Right ventricle myocardium inferior (tissue), 1 donor: ENCODE measurements at regions not wholly inside any gene's neighbourhood (a gene's known extent, or its start where the extent isn't known, plus 50 kb on each side); places are given as distances from the start of the nearest gene placed in this dataset.
"Not testable (repeated sequence)": the region's sequence is repeated elsewhere in the genome, so short reads cannot be mapped to it uniquely, and the experiment has no call there.

ENCODE experiments used
- ATAC-seq: fragments of 200-7000 bp; cut with Tn5 transposase; one replicate; pipeline ENCODE4 v1.9.1; 2020; ENCODE audit warnings: mild to moderate bottlenecking, moderate library complexity
- DNase-seq: peaks from one replicate; pipeline ENCODE4 v3.0.0; 2021; ENCODE audit errors: missing footprints
- intact Hi-C: fragments of 100-400 bp; cut with DNase I; formaldehyde crosslinking; loops from one replicate; pipeline ENCODE4 v1.11.0; 2022
- donor health status: DM: no; HTN: yes; CAD: no; lungs with severe emphysema.

DNA sequence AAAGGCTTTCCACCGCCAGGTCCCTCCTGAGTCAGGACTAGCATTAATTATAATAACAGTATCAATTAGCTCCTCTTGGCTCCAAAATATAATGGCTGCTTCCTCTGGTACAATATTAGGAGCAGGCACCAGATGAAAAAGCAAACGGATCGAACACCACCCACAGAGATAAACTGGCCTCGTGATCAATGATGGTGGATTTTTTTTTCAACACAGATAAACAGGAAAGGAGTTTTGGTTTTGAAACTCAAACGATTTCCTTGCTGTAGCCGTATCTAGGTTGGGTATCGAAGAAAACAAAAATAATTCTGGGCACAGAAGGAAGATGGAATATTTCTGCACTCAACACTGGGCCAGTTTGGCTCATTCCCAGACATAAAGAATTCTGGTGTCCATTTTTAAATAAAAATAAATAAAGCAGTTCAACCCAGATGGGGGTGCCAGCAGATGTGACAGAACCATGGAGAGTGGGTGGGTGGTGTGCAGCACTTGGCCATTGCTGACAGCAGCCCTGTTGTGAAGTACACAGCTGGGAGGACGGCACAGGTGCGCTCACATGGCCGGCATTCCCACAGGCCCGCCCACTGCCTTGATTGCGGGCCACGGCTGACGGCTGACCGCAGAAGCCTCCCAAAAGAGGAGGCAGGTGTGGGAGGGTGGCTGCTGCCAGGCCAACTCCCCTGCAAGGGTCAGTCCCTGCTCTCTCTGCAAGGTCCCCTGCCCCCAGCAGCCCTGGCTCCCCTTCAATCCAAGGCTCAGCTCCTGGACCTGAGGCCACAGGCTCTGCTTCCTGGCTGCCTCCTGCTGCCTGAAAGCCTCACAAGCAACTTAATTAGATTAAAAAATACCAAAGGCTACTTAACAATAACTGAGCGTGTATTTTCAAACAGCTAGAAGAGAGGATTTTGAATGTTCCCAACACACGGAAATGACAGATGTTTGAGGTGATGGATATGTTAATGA lies 351.9 kb upstream of the ID2 start:
- DNase-seq (no peak), ATAC-seq (no peak)
- intact Hi-C loops, result no loop called here

DNA sequence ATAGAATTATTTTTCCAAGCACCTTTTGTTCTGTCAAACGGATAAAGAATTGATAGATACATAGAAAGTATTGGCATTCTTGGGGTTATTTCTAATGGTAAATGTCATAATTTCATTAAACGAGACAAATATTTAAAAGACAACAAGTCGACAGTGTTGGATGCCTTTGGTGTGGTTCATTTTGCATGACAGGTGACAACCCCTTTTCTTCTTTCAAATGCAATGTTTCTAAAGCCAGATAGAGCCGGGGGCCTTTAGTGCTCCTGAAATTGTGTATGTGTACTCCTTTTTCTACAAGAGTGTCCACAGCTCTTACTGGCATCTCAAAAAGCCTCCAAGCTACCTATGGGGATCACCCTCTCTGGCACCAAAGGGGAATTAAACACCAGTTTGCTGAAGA lies 350.8 kb upstream of the ID2 start:
- no peak for DNase-seq
- intact Hi-C loops, result no loop called here

DNA sequence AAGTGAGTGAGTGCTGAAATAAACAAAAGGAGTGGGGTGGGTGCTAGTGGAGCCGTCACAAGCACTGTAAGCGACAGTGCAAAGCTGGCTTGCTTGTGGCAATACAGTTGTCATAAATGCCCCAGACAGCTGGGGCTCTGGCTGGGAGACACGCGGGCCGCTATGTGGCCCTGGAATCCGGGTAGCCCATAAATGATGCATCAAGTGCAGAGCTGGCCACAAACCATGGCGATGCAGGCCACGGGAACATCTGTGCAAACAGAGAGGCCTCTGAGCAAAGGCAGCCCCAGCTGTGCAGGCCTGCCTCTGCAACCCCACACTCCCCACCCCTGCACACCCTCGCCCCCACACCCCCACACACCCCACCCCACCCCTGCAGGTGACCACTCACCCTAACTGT lies 349.2 kb upstream of the ID2 start:
- DNase-seq (no peak), ATAC-seq (no peak)
- intact Hi-C loops, result no loop called here

More for the DNA sequence above, 350.8 kb upstream of the ID2 start:
- ATAC-seq, result no peak

DNA sequence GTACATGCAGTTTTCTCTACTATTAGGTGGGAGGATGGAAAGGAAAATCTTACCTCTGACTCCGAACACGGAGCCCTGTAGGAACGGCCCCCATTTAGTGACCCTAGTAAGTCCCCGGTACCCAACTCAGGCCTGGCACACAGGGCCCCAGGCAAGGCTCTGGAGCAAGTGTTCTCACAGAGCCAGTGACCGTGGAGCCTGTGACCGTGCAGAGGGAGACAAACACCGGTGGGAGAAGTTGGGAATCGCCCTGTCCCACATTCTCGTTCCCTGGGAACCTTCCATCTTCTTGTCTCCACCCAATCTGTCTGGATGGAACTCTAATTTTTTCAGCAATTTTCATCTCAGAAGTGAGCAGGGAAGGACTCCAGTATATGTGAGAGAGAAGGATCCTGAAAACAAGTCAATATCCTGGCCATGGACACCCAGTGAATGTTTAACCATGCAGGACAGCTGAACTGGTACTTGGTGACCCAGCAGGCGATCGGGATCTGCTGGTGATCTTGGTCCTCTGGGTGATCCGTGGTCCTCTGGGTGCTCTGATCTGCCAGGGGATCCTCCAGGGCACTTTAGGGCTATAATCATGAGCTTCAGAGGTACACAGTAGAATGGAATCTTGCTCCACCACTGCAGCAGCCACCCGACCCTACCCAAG lies 348.6 kb upstream of the ID2 start:
- DNase-seq (no peak), ATAC-seq (no peak)
- intact Hi-C loops, result no loop called here

DNA sequence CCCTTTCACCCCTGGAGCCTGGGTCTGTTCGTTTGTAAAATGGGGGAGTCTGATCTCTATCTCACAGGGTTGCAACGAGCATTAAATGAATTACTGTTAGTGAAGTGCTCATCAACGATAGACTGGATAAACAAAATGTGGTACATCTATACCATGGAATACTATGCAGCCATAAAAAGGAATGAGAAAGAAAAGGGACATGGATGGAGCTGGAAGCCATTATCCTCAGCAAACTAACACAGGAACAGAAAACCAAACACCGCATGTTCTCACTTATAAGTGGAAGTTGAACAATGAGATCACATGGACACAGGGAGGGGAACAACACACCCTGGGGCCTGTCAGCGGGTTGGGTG lies 348.0 kb upstream of the ID2 start:
- DNase-seq, intact Hi-C loops, ATAC-seq: not testable (repeated sequence)

DNA sequence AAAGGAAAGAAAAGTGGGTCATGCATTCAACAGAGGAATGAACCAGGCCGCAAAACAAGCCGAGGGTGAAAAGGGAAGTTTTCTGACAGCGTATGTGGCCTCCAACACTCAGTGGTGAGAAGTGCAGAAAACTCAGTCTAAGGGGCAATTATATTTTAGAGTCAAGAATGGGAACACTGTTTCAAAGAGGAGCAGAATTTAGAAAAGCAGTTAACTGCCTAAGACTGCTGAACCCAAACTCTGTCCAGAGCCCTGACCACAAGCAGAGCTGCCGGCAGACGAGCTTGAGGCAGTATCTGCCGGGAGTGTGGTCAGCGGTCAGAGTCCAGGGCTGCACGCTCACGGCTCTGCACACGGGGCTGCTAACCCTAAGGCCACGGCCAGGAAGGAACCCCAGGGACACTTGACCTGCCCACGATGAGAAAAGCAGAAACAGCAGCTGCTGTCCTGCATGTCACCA lies 347.0 kb upstream of the ID2 start:
- intact Hi-C loops, result no loop called here
- DNase-seq, result no peak
- no peak for ATAC-seq

DNA sequence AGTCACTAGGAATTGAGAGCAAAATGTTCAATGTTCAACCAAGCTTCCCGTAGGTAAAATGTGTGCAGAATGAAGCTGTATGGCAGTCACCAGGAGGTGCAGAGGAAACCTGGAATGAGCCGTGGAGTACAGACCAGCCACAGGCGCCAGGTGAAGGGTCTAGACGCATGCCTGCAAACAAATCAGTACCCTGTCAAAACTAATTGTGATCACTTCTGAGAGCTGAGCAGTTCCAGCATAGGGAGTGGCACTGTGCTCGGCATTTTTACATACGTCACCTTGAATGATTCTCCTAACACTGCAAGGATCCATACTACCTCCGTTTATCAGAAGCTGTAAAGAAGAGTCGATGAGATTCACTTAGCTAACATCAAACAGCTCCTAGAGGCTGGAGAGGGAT lies 346.1 kb upstream of the ID2 start:
- DNase-seq, result no peak
- intact Hi-C loops, result no loop called here
- ATAC-seq, result no peak

DNA sequence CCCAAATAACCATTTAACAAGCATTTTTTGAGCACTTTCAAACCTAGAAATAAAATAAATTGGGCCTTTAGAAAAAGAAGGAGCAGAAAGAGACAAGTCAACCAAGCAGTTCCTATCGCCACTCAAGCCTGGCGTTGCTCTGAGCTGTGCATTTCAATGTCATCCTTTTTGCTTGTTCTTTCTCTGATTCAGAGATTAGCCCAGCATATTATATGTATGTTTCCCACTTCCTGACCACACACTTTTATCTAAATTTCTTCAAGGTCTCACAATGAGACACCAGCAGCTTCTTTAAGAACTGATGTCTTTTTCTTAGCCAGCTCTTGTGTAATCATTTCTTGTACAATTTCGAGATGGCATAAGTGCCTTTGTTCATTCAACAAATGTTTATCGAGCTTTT lies 344.5 kb upstream of the ID2 start:
- intact Hi-C loops, result no loop called here
- DNase-seq, result no peak
- no peak for ATAC-seq

DNA sequence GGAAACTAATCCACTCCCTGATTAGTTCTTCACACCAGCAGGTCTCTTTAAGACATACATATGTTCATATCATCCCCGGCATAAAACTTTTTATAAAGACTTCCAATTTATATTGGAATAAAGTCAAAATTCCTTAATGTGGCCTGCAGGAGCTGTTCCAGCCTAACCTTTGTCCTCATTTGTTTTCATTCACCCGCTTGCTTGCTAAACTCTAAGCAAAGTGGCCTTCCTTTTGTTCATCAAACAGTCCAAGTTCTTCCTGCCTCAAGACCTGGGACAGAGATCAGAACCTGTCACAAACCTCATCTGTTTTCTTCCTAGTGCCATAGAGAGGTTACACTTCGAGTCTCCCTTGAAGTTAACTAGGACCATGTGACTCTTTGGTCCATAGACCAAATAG lies 339.4 kb upstream of the ID2 start:
- no peak for DNase-seq
- no peak for ATAC-seq
- intact Hi-C loops, result no loop called here

DNA sequence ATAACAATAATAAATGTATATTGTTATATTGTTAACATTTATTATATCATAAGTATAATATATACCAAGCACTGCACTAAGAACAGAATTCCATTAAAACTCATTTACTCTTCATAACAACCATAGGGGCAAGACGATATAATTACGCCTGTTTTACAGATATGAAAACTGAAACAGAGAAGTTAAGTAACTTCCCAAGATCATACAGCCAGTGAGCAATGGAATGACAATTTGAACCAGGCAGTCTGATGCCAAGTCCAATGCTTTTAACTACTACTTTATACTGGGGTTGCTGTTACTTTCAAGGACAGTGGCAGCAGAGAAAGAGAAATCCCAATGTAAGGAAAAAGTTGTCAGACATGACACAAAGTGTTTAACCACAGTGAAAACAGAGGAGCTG lies 338.8 kb upstream of the ID2 start:
- DNase-seq (no peak), ATAC-seq (no peak)
- intact Hi-C loops, result no loop called here

DNA sequence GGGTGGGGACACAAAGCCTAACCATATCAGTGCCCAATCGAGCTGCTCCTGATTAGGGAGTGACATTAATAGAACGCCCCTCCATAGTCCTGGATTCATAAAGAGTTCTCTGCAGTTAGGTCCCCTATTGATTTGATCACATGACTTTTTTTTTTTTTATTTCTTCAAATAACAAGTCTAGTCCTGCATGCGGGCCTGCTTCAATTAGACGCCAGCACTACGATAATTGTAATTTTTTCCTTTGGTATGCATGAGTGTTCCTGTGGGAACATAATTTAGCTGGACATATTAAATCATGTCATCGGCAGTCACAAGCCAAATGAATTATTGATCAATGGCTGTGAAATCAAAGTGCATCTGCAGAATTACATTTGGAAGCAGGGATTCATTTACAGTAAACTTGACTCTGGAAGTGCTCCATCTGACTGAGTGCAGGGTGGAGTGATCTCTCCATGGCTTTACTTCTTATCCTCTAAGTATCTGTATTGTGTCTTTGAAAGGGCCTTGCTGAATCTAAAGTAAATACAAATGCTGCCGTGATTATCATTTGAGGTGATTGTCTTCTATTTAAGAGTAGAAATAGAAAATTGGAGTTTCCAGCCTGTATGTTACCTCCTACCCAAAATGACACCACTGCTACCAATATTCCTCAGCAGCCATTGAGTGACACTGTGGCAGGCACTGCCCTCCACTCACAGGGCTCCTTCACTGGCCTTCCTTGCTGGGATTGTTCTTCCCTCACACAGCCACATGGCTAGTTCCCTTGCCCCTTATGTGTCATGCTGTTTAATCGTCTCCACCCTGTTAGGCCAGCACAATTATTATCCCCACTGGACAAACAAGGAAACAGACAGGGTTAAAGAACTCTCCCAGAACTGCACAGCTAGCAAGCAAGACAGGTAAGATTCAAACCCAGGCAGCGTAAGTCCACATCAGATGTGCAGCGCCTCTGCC lies 337.4 kb upstream of the ID2 start:
- DNase-seq (peak; percentile 45), ATAC-seq (no peak)
- intact Hi-C loops, result no loop called here

DNA sequence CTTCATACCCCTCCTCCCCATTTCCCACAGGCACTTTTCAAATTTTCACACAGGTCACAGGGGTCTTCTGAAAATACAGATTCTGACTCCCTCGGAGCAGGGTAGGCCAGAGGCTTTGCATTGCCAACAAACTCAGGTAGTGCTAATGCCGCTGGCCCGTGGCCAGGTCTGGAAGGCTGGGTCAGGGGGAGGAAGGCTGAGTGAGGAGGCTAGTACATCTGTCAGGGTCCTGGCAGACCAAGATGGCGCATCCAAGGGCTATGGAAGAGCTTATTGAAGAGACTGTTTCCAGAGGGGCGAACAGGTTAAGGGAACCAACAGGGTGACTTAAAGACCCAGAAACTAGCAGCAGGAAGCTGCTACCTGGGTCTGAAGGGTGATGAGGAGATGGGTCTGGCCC lies 336.7 kb upstream of the ID2 start:
- ATAC-seq (no peak), DNase-seq (peak; percentile 54)
- intact Hi-C loops, result no loop called here

DNA sequence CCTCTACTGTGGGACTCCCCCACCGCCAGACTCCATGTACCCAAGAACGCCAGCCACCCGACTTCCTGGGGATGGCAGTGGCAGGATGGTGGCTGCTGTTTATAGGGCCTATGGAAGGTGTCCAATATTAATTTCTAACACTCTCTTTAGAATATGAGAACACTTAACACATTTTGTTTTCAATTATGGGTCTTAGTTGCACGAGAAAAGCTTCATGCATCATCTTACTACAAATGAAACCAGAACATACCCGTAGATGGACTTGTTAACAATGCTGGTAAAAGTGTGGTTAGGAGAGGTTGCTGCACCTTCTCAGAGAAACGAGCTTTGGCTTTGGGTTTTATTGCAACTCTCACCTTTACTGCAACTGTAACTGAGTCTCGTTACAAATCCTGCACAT lies 335.6 kb upstream of the ID2 start:
- intact Hi-C loops, result no loop called here
- ATAC-seq (no peak), DNase-seq (no peak)

DNA sequence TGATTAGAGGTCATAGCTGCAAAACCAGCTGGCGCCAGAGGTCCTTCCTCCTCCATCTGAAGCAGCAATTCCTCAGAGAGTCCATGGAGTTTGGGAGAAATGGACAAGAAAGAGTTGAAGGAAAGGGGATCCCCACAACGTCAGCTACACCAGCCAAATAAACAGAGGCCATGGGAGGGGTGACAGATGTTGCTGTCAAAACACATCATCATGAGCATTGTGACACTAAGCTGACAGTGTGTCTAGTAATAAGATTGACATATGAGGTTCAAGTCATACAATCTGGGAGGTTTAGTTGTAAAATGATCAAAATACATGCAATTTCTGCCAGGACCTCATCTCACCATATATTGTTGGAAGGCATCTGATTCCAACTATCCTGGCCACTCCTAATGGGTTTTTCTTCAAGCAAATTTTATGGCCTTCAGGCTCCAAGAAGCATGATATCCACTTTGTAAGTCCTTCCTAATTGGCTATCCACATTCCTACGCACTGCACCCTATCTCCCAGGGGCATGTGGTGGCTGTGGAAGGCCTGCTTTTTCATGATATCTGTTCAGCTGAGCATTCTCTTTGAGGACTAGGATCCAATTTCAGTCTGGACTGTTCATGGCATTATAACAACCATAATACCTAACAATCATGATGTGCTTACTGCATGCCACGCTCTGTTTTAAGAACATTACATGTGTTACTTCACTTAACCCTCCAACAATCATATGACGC lies 335.0 kb upstream of the ID2 start:
- ATAC-seq (no peak), DNase-seq (no peak)
- intact Hi-C loops, result no loop called here

DNA sequence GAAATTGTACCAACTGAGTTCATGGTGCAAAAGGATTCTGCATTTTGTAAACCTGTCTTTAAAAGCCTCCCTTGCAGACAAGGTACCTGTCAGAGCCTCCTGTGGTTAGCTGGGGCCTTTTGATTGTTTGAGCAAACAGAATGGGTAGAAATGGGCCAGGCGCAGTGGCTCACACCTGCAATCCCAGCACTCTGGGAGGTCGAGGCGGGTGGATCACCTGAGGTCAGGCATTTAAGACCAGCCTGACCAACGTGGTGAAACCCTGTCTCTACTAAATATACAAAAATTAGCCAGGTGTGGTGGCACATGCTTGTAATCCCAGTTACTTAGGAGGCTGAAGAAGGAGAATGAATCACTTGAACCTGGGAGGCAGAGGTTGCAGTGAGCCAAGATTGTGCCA lies 332.9 kb upstream of the ID2 start:
- intact Hi-C loops, ATAC-seq, DNase-seq: not testable (repeated sequence)

DNA sequence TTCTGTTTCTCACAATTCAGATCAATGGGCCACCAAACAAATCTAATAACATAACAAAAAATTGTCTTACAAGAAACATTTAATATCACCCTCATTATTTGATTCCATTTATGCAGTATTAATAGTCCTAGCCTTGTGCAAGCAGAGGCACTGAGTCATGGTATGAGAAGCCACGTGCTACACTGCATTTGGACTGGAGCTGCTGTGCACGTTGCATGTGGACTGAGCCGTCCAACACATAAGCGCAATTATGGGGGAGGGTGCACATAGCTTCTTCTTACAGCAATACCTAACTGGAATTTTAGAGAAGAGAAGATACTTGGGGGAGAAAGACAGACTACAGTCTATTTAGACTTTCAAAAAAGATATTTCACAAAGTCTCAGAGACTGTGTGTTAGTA lies 329.6 kb upstream of the ID2 start:
- intact Hi-C loops, result no loop called here
- no peak for ATAC-seq
- no peak for DNase-seq

DNA sequence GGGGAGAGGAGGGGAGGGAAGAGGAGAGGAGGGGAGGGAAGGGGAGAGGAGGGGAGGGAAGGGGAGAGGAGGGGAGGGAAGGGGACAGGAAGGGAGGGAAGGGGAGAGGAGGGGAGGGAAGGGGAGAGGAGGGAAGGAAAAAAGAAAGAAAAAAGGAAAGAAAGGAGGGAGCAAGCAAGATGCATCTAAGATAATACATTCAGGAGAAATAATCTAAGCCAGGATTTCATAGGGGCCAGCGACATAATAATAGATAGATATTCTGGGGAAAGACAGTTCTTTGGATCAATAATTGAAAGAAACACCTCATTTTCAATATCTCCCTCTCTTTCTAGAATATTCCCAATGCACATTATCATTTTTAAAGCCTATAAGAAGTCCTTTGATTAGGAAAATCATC lies 328.9 kb upstream of the ID2 start:
- intact Hi-C loops, result no loop called here
- no peak for DNase-seq
- ATAC-seq, result no peak

DNA sequence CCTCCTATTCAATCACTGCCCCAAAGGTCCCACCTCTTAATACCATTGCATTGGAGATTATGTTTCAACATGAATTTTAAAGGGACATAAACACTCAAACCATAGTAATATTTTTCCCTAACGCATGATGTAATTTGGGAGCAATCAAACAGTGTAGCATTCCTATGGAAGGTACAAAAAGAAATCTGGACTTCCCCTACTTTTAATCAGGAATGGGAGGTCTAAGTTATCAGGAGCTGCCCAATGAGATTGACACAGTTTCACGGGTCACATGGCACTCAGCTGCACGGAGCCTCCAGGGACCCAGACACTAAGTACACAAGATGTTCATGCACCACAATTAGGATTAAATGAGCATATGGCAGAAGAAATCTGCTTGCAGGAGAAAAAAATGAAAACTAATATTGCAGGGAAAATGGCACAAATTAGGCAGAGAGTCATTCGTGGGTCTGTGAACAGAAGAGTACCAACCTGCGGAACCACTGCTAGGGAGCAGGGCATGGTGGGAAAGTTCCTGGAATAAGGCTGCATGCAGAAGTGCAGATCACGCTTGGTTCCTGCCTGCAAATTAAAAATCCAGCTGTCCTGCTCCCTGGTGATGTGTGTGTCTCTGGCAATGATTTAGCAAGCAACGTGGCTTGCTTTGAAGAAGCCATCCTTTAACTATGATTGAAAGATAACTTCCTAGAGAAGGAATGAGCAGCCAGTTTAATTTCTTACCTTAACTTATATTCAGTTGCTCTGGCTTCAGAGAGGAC lies 326.6 kb upstream of the ID2 start:
- intact Hi-C loops, result no loop called here
- no peak for ATAC-seq
- DNase-seq, result no peak
